ENCODE measurements at regions not wholly inside any gene's neighbourhood (a gene's known extent, or its start where the extent isn't known, plus 50 kb on each side); places are given as distances from the start of the nearest gene placed in this dataset.

DNA sequence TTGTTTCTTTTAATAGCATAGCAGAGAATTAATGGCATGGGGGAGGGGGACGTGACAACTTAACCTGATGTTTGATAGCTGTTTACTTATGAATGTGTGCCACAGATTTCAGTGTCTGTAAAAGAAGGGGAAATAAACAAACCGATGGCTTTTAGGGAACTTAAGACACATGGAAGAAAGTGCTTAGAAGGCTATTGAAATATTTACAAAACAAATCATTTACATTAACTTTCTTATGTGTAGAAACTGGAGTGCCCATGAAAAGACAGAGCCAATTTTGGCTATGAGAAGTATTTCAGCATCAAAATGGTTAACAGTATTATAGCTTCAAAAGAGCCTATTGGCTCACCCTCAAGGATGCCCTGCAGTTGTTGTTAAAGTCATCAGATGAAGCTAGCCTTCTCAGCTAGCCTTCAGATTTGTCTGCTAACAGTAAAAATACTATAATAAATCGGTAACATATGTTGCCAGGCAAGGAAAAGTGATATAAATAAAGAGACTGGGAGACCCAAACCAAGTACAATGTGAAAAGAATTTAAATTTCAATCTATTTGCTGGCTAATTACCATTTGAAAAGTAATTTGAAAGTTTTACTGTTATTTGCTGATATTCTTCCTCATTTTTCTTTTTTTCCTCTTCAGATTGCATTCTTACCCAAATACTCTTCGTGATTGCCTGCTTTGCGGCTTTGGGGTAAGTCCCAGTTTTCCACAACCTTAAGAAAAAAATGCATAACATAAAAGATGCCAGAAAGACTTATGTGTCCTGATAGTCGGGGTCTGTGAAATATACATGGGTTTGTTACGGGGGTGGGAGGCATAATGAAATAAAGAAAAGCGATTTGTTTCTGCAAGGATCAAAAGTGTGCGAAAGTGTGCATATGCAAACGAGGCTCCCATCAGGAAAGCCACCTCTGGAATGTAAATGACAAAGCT, 256.4 kb downstream of the MEIS1 start:
- no peak for FAIRE-seq

DNA sequence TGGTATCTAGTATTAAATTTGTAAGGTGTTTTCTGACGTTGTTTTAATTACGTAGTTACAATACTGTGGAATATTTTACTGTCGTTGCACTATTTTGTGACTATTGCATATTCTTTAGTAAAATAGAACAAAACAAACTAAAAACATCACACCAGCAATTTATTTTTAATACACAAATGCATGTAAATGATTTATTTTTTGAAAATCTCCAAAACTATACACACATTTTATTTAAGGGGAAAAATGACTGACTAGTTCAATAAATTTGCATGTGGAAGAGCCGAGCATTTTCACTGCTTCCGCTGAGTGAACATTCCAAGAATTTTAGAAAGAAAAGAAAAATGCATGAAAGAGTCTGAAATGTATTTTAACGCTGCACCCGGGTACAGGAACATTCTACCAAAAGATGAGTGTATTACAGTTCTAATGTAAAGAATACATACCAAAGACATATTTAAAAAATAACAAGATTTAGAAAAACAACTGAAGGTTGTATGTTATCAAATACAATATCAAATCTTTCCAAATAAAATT, 257.7 kb downstream of the MEIS1 start:
- no peak for FAIRE-seq

DNA sequence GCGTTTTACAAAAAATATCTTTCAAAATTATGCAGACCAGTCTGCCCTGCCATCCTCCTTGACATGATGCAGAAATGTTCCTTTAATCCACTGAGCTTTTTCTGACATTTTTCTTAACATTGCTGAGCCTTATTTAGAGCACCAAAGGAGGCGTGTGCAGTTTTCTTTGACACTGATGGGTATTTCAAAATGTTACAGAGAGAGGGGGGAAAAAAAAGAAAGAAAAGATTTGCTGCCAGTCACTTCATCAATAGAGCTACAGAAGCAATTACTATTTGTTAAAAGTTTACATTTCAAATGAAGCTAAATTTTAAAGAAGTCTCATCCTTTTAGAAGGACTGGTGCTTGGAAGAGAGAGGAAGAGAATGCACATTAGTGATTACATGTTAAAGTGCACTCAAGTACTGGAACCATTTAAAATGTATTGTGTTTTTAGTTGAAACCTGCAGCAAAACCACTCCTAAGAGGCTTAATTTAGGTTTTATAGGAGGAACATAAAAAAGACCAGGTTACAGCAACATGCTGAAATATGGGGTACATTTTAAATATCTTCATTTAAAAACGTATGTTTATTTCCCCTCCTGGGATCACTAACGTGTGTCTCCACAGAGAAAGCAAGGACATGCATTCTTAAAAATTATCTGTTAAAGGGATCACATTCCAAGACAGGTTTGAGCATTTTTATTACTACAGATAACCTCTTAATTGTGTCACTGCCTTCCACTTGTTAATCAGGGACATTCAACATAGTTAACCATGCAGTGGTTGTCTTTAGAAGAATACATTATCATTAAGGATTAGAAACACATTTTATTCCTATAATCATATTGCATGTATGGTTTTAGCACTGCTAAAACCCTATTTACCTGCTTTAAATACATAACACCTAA, 258.4 kb downstream of the MEIS1 start:
- no peak for FAIRE-seq

DNA sequence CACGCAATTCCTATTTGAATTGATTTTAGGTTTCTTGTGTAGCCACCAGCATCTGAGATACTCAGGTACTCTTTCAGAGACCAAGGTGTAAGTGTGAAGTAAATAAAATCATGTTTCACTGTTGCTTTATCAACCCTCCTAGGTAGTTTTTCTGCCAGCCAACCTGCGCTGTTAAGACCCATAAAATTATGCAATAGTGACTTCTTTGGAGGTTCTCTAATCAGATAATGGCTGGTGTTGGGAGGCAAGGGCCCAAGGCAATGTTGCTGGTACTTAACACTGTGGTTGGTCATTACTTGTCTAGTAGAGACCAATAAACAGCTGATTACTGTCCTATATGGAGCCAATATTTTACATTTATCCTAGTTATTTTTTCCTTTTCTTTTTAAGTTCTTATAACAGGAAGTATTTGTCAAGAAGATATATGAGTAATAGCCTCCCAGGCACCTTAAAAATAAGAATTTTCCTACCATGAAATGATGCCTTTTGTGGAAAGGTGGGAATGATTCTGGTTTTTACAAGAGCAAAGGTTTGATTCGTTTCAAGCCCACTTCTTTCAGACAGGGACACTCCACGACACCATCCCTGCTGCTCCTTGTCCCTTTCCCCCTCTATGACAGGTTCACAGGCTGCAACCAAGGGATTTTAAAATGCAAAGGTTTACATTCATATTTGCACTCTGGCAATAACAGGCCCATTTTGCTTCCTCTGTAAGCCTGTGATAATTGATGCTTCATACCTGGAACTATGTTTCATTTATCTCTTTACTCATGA, 259.3 kb downstream of the MEIS1 start:
- FAIRE-seq: no peak

- FAIRE-seq: no peak
These were observed 260.4 kb downstream of the MEIS1 start for GRCh38 chr2:66695226-66695735.

GRCh38 chr2:66696374-66696773, 261.4 kb downstream of the MEIS1 start:
- no peak for FAIRE-seq

GRCh38 chr2:66696886-66697285, 262.0 kb downstream of the MEIS1 start:
- no peak for FAIRE-seq

DNA sequence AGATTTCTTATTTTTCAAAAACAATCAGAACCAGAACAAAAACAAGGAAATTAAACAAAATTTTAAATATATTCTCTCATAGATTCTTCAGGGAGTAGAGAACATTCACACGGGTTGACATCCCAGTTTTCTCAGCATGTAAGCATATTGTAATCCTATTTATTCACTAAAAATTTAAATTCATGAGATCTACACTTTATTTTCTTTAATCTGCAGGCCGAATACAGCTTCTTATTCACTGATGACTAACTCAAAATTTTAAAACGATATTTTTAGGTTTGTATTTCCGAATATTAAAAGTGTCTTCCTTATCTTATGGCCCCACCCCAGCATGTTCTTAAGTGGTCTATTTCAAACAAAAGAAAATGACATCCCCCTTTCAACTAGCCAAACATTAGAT, 262.4 kb downstream of the MEIS1 start:
- no peak for FAIRE-seq

DNA sequence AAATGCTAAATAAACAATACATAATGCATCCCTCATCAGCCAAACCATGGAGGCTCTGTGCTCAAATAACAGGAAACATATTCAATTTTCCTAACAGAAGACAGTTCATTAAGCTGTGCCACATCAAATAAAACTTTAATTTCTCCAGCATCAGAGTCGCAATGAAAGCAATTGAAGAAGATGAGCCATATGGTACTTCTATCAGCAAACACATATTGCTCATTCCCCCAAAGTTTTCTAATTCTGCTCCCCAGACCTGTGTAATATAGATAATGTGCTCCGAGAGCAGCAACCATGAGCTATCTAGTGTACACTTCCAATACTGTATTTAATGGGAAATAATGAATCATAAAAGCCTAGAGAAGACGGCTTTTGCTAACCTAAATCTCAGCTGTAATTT, 263.2 kb downstream of the MEIS1 start:
- FAIRE-seq: no peak

DNA sequence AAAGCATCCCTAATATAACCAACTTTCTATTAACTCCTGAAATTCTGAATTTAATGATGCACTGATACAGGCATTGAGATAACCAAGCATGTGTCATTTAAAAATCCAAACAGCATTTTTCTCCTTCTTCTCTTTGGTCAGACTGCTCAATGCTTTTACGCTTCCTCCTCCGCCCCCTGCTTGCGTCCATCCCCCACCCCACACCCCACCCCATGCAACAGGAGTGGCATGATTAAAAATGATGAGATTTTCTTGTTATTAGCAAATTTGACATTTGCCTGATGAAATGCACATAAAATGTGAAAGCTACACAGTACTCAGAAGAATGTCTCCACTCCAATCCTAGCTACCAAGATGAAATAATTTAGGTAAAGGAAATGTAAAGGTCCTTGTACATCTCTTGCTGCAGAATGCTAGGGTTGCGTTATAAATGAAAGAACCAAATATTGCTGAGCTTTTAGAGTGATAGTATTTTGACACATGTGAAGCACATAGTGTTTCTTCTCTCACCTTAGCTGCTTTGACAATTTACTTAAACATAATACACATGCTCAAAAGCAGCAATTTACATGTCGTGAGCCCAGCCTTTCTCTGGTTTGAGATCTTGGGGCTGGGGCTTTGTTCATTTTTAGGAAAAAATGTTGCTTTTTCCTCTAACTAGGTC, 263.8 kb downstream of the MEIS1 start:
- no peak for FAIRE-seq

GRCh38 chr2:66699416-66699792, 264.5 kb downstream of the MEIS1 start:
- no peak for FAIRE-seq

GRCh38 chr2:66699793-66700676, 265.1 kb downstream of the MEIS1 start:
- FAIRE-seq: no peak

DNA sequence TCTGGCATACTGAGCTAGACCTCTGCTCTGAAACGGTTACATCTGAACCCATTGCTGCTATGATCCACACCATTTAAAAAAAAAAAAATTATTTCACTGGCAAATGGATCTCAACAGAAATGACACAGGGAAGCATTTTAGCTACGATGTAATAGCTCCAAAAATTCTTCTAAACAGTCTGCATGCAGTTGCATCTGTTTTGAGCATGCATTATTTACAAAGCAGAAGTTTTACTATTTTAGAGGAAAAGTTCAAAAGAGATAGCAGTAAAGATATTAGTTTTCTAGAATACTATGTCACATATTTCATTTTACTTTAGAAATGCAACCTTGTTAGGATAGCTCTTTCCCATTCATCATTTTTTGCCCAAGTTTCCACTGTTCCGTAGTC, 265.7 kb downstream of the MEIS1 start:
- FAIRE-seq: no peak

GRCh38 chr2:66701251-66701650, 266.3 kb downstream of the MEIS1 start:
- FAIRE-seq: no peak

DNA sequence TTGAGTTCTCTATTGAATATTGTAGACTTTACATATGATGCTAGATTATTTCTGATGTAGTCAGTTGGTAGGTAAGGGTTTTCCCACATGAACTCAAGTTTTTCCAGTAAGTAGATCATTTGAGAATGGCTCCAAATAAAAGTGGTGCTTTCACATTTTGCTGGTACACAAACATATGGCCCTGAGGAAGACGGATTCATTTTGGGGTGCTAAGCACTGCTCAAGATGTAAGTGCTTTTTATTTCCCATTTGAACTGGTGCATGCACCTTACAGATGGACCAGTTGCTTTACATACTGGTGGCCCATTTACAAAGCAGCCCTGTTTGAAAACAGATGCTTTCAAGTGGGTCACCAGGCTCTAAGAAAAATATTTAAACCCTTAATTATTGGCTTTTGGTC, 266.7 kb downstream of the MEIS1 start:
- no peak for FAIRE-seq

DNA sequence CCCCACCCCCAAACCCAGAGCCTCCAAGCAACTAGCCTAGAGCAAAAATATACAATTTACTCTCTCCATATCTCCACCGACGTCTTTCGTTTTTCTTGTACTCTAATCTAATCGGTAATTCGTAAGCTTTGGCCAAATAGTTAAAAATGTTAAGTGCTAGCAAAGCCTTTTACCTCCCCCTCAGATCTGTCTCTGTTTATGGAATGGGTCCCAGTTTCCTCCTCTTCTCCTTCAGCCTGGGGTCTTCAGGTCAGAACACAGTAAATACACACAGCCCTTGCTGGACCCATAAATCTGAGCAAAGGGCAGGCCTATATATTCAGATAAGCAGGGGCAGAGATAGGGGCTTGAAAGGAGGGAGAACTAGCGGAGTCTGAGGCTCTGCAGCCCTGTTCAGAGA, 267.4 kb downstream of the MEIS1 start:
- FAIRE-seq: no peak

- FAIRE-seq: no peak
These were observed 269.9 kb downstream of the MEIS1 start for GRCh38 chr2:66704786-66705185.

DNA sequence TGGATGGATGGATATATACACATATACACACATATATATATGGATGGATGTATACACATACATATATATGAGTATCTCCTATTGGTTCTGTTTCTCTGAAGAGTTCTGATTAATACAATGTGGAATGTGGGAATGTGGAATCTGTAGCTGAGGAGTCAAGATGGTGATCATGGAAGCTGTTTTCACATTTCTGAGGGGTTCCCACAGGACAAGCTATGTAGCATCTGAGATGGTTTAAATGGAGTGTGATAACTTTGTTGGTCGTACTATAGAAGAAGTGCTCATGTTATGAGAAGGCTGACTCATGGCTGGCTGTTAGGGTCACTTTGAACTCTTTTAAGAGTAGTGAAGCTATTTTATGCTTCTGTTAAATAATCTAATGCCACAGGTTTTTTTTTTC, 279.7 kb downstream of the MEIS1 start:
- FAIRE-seq: no peak

- no peak for FAIRE-seq
These were observed 282.4 kb downstream of the MEIS1 start for GRCh38 chr2:66717218-66717905.

DNA sequence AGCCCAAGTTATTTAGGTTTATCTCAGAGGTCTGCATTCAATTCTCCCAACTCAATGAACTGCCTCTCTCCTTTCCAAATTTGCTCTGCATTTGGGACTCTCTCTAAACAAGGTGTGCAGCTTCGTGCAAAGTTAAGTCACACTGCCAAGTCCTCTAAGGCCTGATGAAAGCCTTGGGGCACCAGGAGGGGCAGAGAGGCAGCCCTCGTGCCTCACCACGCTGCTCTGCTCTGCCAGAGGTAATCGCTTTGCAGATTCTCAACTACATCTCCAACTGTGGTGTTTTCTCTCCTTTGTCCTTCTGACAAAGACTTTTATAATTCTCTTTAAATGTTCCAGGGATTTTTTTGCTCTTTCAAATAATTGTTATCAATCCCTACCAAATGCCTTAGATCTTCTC, 283.0 kb downstream of the MEIS1 start:
- FAIRE-seq: no peak

Data from A204.1 (cell line).